ENCODE measurements at regions not wholly inside any gene's neighbourhood (a gene's known extent, or its start where the extent isn't known, plus 50 kb on each side); places are given as distances from the start of the nearest gene placed in this dataset.

GRCh38 chr1:213375002-213375401 lies 324.0 kb downstream of the RPS6KC1 start:
- DNase-seq: no peak

- peak; percentile 17 for DNase-seq
Measured at GRCh38 chr1:213376862-213377372, 325.9 kb downstream of the RPS6KC1 start.

- DNase-seq: no peak
Measured at GRCh38 chr1:213380865-213381264, 329.8 kb downstream of the RPS6KC1 start.

GRCh38 chr1:213381572-213382084 lies 330.6 kb downstream of the RPS6KC1 start:
- peak; percentile 20 for DNase-seq

- no peak for DNase-seq
Measured at GRCh38 chr1:213383465-213383864, 332.4 kb downstream of the RPS6KC1 start.

- no peak for DNase-seq
Measured at GRCh38 chr1:213385201-213385600, 334.2 kb downstream of the RPS6KC1 start.

- no peak for DNase-seq
Measured at GRCh38 chr1:213385806-213386324, 334.8 kb downstream of the RPS6KC1 start.

- no peak for DNase-seq
Measured at GRCh38 chr1:213387380-213388015, 336.5 kb downstream of the RPS6KC1 start.

- no peak for DNase-seq
Measured at GRCh38 chr1:213388199-213388598, 337.2 kb downstream of the RPS6KC1 start.

- DNase-seq: no peak
Measured at GRCh38 chr1:213389061-213389581, 338.1 kb downstream of the RPS6KC1 start.

GRCh38 chr1:213391445-213391844 lies 340.4 kb downstream of the RPS6KC1 start:
- no peak for DNase-seq

GRCh38 chr1:213393860-213394259 lies 342.8 kb downstream of the RPS6KC1 start:
- DNase-seq: no peak

- DNase-seq: no peak
Measured at GRCh38 chr1:213394837-213395236, 343.8 kb downstream of the RPS6KC1 start.

- DNase-seq: no peak
Measured at GRCh38 chr1:213397638-213398037, 346.6 kb downstream of the RPS6KC1 start.

- no peak for DNase-seq
Measured at GRCh38 chr1:213399695-213400094, 348.7 kb downstream of the RPS6KC1 start.

- DNase-seq: no peak
Measured at GRCh38 chr1:213409208-213409631, 358.2 kb downstream of the RPS6KC1 start.

- no peak for DNase-seq
Measured at GRCh38 chr1:213409971-213410370, 358.9 kb downstream of the RPS6KC1 start.

GRCh38 chr1:213414346-213414745 lies 363.3 kb downstream of the RPS6KC1 start:
- DNase-seq: no peak

- DNase-seq: no peak
Measured at GRCh38 chr1:213414911-213415310, 363.9 kb downstream of the RPS6KC1 start.

- no peak for DNase-seq
Measured at GRCh38 chr1:213415691-213416380, 364.8 kb downstream of the RPS6KC1 start.

- DNase-seq: no peak
Measured at GRCh38 chr1:213416461-213417224, 365.6 kb downstream of the RPS6KC1 start.

- no peak for DNase-seq
Measured at GRCh38 chr1:213417225-213417820, 366.3 kb downstream of the RPS6KC1 start.
